Heart left ventricle (tissue), 16 donors: ENCODE measurements at regions not wholly inside any gene's neighbourhood (a gene's known extent, or its start where the extent isn't known, plus 50 kb on each side); places are given as distances from the start of the nearest gene placed in this dataset.

Experiments used
- ATAC-seq, 4 donors: fragments of 200-7000 bp; cut with Tn5 transposase; one replicate each; pipeline ENCODE4 v1.9.1; 2020 to 2022; ENCODE audit warnings: moderate library complexity in 4 of 4, mild to moderate bottlenecking in 3 of 4, moderate number of reproducible peaks in 1 of 4
- DNase-seq, 5 donors: peaks; one replicate each; pipeline ENCODE4 v3.0.0-alpha.2; 2020
- H3K27ac ChIP-seq, 12 donors: fragments of 200-600 bp; sonication (generic) in 4 of 12; one replicate each; pipeline versions ENCODE4 v1.5.0 to v1.8.0; 2016 to 2022; ENCODE audit warnings: mild to moderate bottlenecking in 2 of 12
- H3K27me3 ChIP-seq, 9 donors: fragments of 200-600 bp; sonication (generic) in 2 of 9; one replicate each; pipeline versions ENCODE4 v1.5.1 to v1.8.0; 2016 to 2022; ENCODE audit warnings: mild to moderate bottlenecking in 3 of 9
- H3K36me3 ChIP-seq, 9 donors: fragments of 200-600 bp; sonication (generic) in 2 of 9; one replicate each; pipeline versions ENCODE4 v1.5.0 to v1.8.0; 2018 to 2022; ENCODE audit warnings: mild to moderate bottlenecking in 2 of 9
- H3K4me1 ChIP-seq, 12 donors: fragments of 200-600 bp; sonication (generic) in 4 of 12; one replicate each; pipeline versions ENCODE4 v1.5.0 to v1.8.0; 2016 to 2022; ENCODE audit warnings: mild to moderate bottlenecking in 3 of 12
- H3K4me3 ChIP-seq, 12 donors: fragments of 200-600 bp; sonication (generic) in 4 of 12; one replicate each; pipeline versions ENCODE4 v1.5.0 to v1.8.0; 2017 to 2022; ENCODE audit warnings: mild to moderate bottlenecking in 9 of 12, moderate library complexity in 4 of 12
- H3K9me3 ChIP-seq, 12 donors: fragments of 200-600 bp; sonication (generic) in 4 of 12; one replicate each; pipeline versions ENCODE4 v1.5.0 to v1.8.0; 2016 to 2022; ENCODE audit warnings: mild to moderate bottlenecking in 1 of 12
- POLR2A ChIP-seq, 2 donors: fragments of 450-650 bp; IDR thresholded peaks; one replicate each; pipeline ENCODE4 v1.6.1; 2017; ENCODE audit warnings: antibody characterized with exemption in 2 of 2, mild to moderate bottlenecking in 2 of 2, moderate library complexity in 2 of 2
- WGBS, 4 donors: extraction: QIAGEN DNeasy Blood & Tissue Kit in 2 of 4; methylation state at CpG; one replicate each; pipeline versions ENCODE4 v1.1.5 to v1.1.7; 2013 to 2018; 5-methylcytosine and 5-hydroxymethylcytosine counted together
- intact Hi-C, 10 donors: fragments of 100-400 bp; cut with DNase I; formaldehyde crosslinking; loops; one replicate each; pipeline versions ENCODE4 v1.11.1 to v1.14.2; 2022
- TF ChIP-seq, protein P1 (sequence below), 12 donors: fragments of 200-600 bp; sonication (generic) in 4 of 12; IDR thresholded peaks; one replicate each; pipeline versions ENCODE4 v1.5.0 to v1.8.0; 2018 to 2022; ENCODE audit warnings: antibody characterized with exemption in 12 of 12, mild to moderate bottlenecking in 5 of 12
- donor health status: ischemic (EF 13 %, LVEDD 7.1; RV severe dilation, severe dysfunction).
- donor health status: healthy with polysubstance abuse.
- donor health status: DM: no; HTN: yes; CAD: no.
- donor health status: DM: no; HTN: no; CAD: no.
- donor health status: ischemic (EF 25% LVEDD 6.9; RV normal size, moderate dysfunction).
- donor health status: ischemic (EF 25% LVEDD 5.7; RV mildly dilated, moderate dysfunction).
- donor health status: healthy.
- donor health status: DM: yes; HTN: yes; CAD: no.
- donor health status: ischemic (EF 35%, LVEDD 5.7; RV mildly dilated, moderate dysfunction).
- donor health status: nonischemic (EF 11% LVEDD 7.7; RV severe dilation, severe dysfunction).
- donor health status: DM: yes; HTN: yes; CAD: no.
- donor health status: PGD.
- donor health status: ischemic (EF 29% LVEDD 5.4; RV normal size, mild dysfunction).
- donor health status: nonischemic (EF 23%, LVEDD 6.1; RV moderate dilation, normal function).

DNA sequence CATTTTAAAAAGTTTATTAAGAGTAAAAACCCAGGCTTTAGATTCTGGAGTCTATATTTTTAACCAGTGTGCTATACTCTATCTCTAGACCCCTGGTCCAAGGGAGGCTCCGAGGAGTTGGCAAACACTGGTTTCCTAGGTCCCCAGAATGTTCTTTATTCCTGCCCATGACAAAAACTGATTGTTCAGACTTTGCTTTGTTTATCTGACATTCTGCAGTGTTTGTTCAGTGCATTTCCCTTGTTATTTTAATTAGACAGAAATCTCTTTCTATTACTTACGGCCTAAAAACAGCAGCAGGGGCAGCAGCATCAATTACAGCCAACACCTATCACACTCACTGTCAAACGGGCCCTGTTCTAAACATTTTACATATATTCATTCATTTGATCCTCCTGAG is 2011.6 kb upstream of the WWC1 start:
- DNase-seq (no peak), ATAC-seq (no peak)
- Histone ChIP-seq H3K36me3 (no peaks in the 10 kb centered on the region), H3K4me3 (no peak overlapping the region), H3K27ac (no peak overlapping the region), H3K27me3 (no peaks in the 10 kb centered on the region), H3K4me1 (no peaks in the 10 kb centered on the region), H3K9me3 (peaks cover 0 to 4% (median 0%) of the 10 kb centered on the region in 12 donors)
- WGBS, 4 donors: 53 to 63% (median 57%) methylated on average over 3 of the region's 3 CpGs
- intact Hi-C loops: no loop called here
- TF ChIP-seq POLR2A (IDR thresholded peaks at IDR 0.05): no peak
- TF ChIP-seq, protein P1, sequence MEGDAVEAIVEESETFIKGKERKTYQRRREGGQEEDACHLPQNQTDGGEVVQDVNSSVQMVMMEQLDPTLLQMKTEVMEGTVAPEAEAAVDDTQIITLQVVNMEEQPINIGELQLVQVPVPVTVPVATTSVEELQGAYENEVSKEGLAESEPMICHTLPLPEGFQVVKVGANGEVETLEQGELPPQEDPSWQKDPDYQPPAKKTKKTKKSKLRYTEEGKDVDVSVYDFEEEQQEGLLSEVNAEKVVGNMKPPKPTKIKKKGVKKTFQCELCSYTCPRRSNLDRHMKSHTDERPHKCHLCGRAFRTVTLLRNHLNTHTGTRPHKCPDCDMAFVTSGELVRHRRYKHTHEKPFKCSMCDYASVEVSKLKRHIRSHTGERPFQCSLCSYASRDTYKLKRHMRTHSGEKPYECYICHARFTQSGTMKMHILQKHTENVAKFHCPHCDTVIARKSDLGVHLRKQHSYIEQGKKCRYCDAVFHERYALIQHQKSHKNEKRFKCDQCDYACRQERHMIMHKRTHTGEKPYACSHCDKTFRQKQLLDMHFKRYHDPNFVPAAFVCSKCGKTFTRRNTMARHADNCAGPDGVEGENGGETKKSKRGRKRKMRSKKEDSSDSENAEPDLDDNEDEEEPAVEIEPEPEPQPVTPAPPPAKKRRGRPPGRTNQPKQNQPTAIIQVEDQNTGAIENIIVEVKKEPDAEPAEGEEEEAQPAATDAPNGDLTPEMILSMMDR (IDR thresholded peaks at IDR 0.05): no peak

DNA sequence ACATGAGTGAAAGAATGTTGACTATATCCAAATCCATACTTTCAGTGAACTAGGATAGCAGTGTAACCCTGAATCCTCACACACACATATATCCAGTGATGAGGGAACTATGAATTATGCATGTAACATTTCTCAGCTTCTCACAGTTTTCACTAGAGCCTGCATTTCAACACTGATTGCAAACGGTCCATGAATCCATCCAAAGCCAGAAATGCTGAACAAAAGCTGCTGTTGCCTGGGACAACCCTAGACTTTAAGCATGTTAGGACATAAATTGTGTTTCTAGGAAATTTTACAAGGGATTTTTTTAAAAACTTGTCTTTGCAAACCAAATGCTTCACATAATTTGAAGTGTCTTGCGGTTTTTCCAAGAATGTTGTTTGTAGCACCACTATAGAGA is 2010.0 kb upstream of the WWC1 start:
- intact Hi-C loops: no loop called here
- no peaks in the 10 kb centered on the region for H3K36me3 ChIP-seq
- no peak overlapping the region for H3K27ac ChIP-seq
- WGBS, 4 donors: 66 to 71% (median 68%) methylated on average over 2 of the region's 2 CpGs
- no peaks in the 10 kb centered on the region for H3K4me1 ChIP-seq
- no peak overlapping the region for H3K4me3 ChIP-seq
- ATAC-seq: no peak
- no peaks in the 10 kb centered on the region for H3K27me3 ChIP-seq
- DNase-seq: no peak
- TF ChIP-seq POLR2A (IDR thresholded peaks at IDR 0.05): no peak
- TF ChIP-seq, protein P1 (IDR thresholded peaks at IDR 0.05): no peak
- H3K9me3 ChIP-seq: peaks cover 0 to 4% (median 0%) of the 10 kb centered on the region in 12 donors

DNA sequence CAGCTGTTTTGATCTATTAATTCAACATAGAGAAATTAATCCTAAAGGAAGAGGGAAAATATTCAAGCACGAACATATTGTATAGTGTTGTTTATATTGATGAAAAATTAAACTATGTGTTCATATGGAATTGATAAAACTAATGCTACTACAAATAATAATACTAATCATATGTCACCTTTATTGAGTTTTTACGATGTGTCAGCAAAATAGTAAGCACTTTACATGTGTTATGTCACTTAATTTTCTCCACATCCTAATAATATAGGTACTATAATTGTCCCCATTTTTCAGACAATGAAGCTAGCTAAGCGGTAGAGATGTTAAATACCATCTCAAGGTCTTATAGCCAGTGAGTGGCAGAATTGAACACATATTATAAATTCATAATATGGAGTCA is 2008.5 kb upstream of the WWC1 start:
- H3K27ac ChIP-seq: no peak overlapping the region
- no peaks in the 10 kb centered on the region for H3K36me3 ChIP-seq
- ATAC-seq (no peak), DNase-seq (no peak)
- H3K9me3 ChIP-seq: peaks cover 0 to 4% (median 0%) of the 10 kb centered on the region in 12 donors
- H3K4me3 ChIP-seq: no peak overlapping the region
- no peaks in the 10 kb centered on the region for H3K4me1 ChIP-seq
- TF ChIP-seq, protein P1 (IDR thresholded peaks at IDR 0.05): no peak
- TF ChIP-seq POLR2A (IDR thresholded peaks at IDR 0.05): no peak
- H3K27me3 ChIP-seq: no peaks in the 10 kb centered on the region
- WGBS, 4 donors: 82 to 90% (median 88%) methylated on average over 3 of the region's 3 CpGs
- intact Hi-C loops: no loop called here

DNA sequence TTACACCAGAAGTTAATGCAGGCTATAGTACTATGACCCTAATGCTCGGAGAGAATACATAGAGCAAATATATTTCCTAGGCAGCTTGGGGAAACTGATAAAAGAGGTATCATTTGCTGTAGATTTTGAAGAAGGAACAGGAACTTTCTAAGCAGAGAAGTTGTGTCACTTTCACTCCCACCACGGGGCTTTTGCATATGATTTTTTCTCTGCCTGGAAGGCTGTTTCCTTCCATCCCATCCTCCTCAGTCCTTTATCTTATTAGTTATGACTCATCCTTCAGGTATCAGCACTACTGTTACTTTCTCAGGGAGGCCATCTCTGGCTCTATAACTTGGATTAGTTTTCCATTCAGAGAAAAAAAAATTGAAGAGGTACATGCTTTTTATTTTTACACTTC is 2006.1 kb upstream of the WWC1 start:
- 48 to 57% (median 55%) methylated on average over 2 of the region's 2 CpGs for WGBS, 4 donors
- TF ChIP-seq POLR2A (IDR thresholded peaks at IDR 0.05): no peak
- TF ChIP-seq, protein P1 (IDR thresholded peaks at IDR 0.05): no peak
- no peak overlapping the region for H3K4me3 ChIP-seq
- intact Hi-C loops: no loop called here
- no peak for ATAC-seq
- DNase-seq: no peak
- no peak overlapping the region for H3K27ac ChIP-seq
- H3K27me3 ChIP-seq: no peaks in the 10 kb centered on the region
- H3K9me3 ChIP-seq: peaks cover 0 to 7% (median 0%) of the 10 kb centered on the region in 12 donors
- no peaks in the 10 kb centered on the region for H3K36me3 ChIP-seq
- no peaks in the 10 kb centered on the region for H3K4me1 ChIP-seq
